Myocyte (in vitro differentiated cells): ENCODE measurements at regions not wholly inside any gene's neighbourhood (a gene's known extent, or its start where the extent isn't known, plus 50 kb on each side); places are given as distances from the start of the nearest gene placed in this dataset.
"Not testable (repeated sequence)": the region's sequence is repeated elsewhere in the genome, so short reads cannot be mapped to it uniquely, and the experiment has no call there.

Experiments
- DNase-seq: peaks from one replicate; pipeline ENCODE4 v3.0.0-alpha.2; 2012; ENCODE audit warnings: low read depth

- not testable (repeated sequence) for DNase-seq
These were observed 54.7 kb upstream of the NBPF15 start for GRCh38 chr1:144516172-144516571.

DNA sequence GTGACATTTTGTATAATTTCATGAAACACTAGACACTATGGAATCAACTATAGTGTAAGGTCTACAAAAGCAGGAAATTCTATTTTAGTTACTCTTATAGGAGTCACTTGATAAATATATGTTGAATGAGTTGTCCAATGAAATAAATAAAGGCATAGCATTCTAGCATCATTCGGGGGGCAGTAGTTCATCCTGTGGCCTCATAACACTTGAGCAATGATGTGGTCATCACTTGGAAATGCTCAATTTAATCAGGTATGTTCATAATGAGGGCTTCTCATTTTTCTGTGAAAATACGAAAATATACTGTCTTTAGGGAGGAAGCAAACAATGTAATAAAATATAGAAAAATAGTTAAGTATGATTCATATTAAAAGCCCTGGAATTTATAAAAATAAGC is 55.4 kb upstream of the NBPF15 start:
- not testable (repeated sequence) for DNase-seq

DNA sequence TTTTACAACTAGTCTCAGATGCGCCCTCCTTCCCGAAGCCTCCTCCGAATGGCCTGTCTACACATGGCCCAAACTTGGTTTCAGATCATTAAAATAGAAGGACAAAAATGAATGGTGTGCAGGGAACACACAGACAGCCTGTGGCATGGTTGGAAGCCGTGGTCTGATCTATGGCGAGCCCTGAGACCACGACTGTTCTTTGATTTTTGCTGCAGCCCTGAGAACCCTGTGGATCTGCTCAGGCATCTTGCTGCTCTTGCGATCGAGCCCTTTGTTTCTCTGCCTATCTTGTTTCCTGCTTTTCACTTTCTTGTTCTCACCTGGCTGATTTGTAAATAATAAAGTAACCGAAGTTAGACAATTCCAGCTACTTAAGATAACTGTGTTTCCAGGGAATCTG is 57.0 kb upstream of the NBPF15 start:
- DNase-seq, result peak; percentile 52

- DNase-seq, result peak; percentile 93
These were observed 58.2 kb upstream of the NBPF15 start for GRCh38 chr1:144519528-144520189.

DNA sequence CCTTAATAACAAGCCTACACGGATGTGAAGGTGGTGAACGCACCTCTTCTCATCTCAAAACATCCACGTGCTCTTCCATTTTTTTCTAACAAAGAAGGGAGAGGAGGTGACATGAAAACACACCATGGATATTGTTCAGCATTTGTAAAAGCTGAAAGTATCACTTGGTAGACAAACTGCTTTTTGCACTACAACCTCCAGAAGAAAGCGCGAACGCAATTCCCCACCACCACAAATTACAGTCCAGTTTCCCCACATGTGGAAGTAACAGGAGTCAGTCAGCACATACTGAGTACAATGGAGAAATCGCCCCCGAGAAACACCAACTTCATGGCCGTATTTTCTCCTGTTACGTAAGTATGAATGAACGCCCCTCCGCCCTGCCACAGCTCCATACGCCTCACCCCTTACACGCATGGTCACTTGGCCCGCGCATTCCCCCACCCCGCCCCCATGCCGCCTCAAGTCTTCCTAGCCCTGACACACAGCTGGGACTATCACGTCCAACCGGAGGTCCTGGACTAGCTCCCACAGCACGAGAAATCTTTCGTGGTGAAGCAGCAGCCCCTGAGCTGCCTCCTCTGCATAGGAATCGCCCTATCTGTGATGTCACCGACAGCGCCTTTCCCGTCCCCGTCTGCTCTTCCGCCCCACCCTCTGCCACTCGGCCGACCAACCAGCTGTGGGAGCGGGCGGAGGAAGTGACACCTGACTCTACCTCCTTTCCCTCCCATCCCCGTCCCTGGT is 62.4 kb upstream of the NBPF15 start:
- not testable (repeated sequence) for DNase-seq

- not testable (repeated sequence) for DNase-seq
These were observed 60.5 kb upstream of the PPIAL4F start for GRCh38 chr1:144532156-144532607.

GRCh38 chr1:144533480-144533879 is 59.2 kb upstream of the PPIAL4F start:
- not testable (repeated sequence) for DNase-seq

- DNase-seq, result not testable (repeated sequence)
These were observed 58.4 kb upstream of the PPIAL4F start for GRCh38 chr1:144534286-144534685.

DNA sequence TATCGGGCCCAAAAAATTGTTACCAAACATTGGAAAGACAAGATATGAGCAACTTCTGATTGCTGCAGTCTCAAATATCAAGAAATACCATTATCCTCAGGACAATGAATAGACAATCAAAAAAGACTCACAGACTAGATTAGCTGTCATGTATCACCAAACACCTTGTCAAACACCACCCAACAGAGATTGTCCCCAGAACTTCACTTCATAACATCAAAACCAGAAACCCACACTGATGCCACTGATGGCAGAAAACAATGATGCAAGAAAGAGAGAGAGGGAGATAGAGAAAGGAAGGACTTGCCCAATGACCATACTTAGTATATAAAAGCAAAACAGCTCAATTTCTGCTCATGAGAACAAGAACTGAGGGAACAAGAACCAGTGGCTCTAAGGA is 56.0 kb upstream of the PPIAL4F start:
- DNase-seq, result not testable (repeated sequence)

- not testable (repeated sequence) for DNase-seq
These were observed 55.5 kb upstream of the PPIAL4F start for GRCh38 chr1:144537234-144537633.

- not testable (repeated sequence) for DNase-seq
These were observed 54.0 kb upstream of the PPIAL4F start for GRCh38 chr1:144538736-144539135.

GRCh38 chr1:144539191-144539960 is 53.3 kb upstream of the PPIAL4F start:
- not testable (repeated sequence) for DNase-seq
